ENCODE measurements at regions not wholly inside any gene's neighbourhood (a gene's known extent, or its start where the extent isn't known, plus 50 kb on each side); places are given as distances from the start of the nearest gene placed in this dataset.
"Not testable (repeated sequence)": the region's sequence is repeated elsewhere in the genome, so short reads cannot be mapped to it uniquely, and the experiment has no call there.

DNA sequence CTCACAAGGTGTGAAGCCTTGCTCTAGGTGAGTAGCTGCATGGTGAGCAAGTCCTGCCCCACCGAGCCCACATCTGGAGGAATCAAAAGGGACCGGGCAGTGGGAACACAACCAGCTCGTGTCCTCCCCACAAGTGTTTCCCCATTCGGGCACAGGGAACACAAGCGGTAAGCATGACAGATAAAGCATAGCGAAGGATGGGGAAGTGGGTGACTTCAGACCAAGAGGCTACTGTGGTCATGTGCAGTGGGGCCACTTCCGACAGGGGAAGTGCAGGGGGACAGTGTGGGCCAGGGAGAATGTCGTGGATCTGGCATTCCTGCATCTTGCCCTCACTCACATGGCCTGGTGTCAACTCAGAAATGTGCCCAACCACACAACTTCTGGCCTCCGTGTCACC is 306.2 kb downstream of the FAM72C start:
- H3K27me3 ChIP-seq (ENCODE audit: control insufficient read depth, insufficient read depth, low read length), result peaks cover 14% of the 10 kb centered on the region

DNA sequence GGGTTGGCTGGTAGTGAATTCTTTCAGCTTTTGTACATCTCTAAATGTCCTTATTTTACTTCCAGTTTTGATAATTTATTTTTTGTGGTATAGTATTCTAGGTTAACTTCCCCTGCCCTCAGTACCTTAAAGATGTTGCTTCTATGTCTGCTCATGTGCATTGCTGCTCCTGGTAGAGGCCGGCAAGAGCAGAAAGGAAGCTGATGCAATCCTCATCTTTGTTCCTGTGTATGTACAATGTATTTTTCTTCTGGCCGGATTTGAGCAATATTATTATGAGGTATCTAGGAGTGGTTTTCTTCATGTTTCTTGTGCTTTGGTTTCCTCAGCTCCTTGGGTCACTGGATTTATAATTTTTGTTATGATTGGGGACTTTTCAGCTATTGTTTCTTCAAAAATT is 308.7 kb downstream of the FAM72C start:
- H3K4me1 ChIP-seq (ENCODE audit: control insufficient read depth, insufficient read depth, low read length); DNase-seq; H3K4me1 Mint-ChIP-seq; H3K9me3 ChIP-seq (ENCODE audit: control insufficient read depth, insufficient read depth, low read length); H3K27ac Mint-ChIP-seq; H3K36me3 Mint-ChIP-seq; H3K4me3 Mint-ChIP-seq; intact Hi-C loops (cut with micrococcal nuclease); H3K27ac ChIP-seq (ENCODE audit: low read length); ATAC-seq; H3K9me3 Mint-ChIP-seq; H3K36me3 ChIP-seq (ENCODE audit: control insufficient read depth, insufficient read depth, low read length); H3K4me3 ChIP-seq (ENCODE audit: low read length): not testable (repeated sequence)
- H3K27me3 Mint-ChIP-seq (ENCODE audit: low read depth in 2 of 2), result peaks cover 33 to 64% of the 10 kb centered on the region in 2 donors
- peaks cover 15% of the 10 kb centered on the region for H3K27me3 ChIP-seq (ENCODE audit: control insufficient read depth, insufficient read depth, low read length)
- 39% methylated on average over 2 of the region's 2 CpGs for WGBS (ENCODE audit: insufficient coverage)

More for the DNA sequence above, 306.2 kb downstream of the FAM72C start:
- Mint-ChIP-seq H3K27me3 (ENCODE audit: low read depth in 2 of 2) (peaks cover 35 to 65% of the 10 kb centered on the region in 2 donors), H3K36me3 (peaks cover 13% of the 10 kb centered on the region), H3K4me3 (no peak overlapping the region), H3K9me3 (peaks cover 13% of the 10 kb centered on the region in 2 donors), H3K27ac (no peak overlapping the region), H3K4me1 (no peaks in the 10 kb centered on the region)
- Histone ChIP-seq H3K36me3 (ENCODE audit: control insufficient read depth, insufficient read depth, low read length) (no peaks in the 10 kb centered on the region), H3K4me3 (ENCODE audit: low read length) (no peak overlapping the region), H3K9me3 (ENCODE audit: control insufficient read depth, insufficient read depth, low read length) (no peaks in the 10 kb centered on the region), H3K4me1 (ENCODE audit: control insufficient read depth, insufficient read depth, low read length) (no peaks in the 10 kb centered on the region), H3K27ac (ENCODE audit: low read length) (no peak overlapping the region)
- DNase-seq, result no peak
- intact Hi-C loops (cut with micrococcal nuclease), result no loop called here
- no peak for ATAC-seq
- WGBS (ENCODE audit: insufficient coverage), result 43% methylated on average over 8 of the region's 9 CpGs
- TF ChIP-seq, protein P1, sequence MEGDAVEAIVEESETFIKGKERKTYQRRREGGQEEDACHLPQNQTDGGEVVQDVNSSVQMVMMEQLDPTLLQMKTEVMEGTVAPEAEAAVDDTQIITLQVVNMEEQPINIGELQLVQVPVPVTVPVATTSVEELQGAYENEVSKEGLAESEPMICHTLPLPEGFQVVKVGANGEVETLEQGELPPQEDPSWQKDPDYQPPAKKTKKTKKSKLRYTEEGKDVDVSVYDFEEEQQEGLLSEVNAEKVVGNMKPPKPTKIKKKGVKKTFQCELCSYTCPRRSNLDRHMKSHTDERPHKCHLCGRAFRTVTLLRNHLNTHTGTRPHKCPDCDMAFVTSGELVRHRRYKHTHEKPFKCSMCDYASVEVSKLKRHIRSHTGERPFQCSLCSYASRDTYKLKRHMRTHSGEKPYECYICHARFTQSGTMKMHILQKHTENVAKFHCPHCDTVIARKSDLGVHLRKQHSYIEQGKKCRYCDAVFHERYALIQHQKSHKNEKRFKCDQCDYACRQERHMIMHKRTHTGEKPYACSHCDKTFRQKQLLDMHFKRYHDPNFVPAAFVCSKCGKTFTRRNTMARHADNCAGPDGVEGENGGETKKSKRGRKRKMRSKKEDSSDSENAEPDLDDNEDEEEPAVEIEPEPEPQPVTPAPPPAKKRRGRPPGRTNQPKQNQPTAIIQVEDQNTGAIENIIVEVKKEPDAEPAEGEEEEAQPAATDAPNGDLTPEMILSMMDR (IDR thresholded peaks at IDR 0.05), result no peak

DNA sequence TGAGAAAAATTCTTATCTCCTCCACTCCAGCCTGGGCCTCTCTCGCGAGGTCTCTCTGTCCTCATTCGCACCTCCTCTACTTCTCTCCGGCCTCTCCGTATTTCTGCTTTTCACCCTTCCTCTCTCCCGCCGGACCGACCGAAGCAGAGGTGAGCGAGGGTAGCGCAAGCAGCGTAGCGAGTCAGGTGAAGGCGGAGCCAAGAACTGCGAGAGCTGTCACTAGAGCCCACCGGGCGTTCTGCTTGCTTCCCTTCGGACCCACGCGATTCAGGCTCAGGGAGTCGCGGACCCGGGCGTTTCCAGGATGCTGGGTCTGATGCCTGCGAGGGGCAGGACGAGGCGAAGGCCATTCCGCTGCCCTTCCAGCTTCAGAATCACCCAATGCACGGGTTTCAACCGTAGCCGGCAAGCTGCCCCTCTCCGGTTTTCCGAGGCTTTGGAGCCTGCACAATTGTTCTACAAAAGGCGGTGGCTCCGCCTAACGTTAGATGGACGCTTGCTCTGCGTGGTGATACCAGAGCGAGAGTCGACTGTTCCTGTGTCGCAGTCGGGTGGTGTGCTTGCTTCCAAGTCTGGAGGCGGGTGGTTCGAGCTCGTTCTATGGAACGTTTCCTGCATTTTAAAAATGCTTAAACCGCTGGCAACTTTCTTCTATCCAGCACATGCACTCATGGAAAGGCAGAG is 310.2 kb downstream of the FAM72C start:
- H3K4me1 Mint-ChIP-seq, result no peaks in the 10 kb centered on the region
- H3K4me1 ChIP-seq (ENCODE audit: control insufficient read depth, insufficient read depth, low read length), result no peaks in the 10 kb centered on the region
- H3K27ac ChIP-seq (ENCODE audit: low read length), result no peak overlapping the region
- DNase-seq (no peak), ATAC-seq (no peak)
- H3K4me3 Mint-ChIP-seq, result no peak overlapping the region
- intact Hi-C loops (cut with micrococcal nuclease), result no loop called here
- peaks cover 10% of the 10 kb centered on the region for H3K27me3 ChIP-seq (ENCODE audit: control insufficient read depth, insufficient read depth, low read length)
- H3K9me3 ChIP-seq (ENCODE audit: control insufficient read depth, insufficient read depth, low read length), result no peaks in the 10 kb centered on the region
- WGBS (ENCODE audit: insufficient coverage), result 8% methylated on average over 47 of the region's 47 CpGs
- H3K27me3 Mint-ChIP-seq (ENCODE audit: low read depth in 2 of 2), result peaks cover 31 to 60% of the 10 kb centered on the region in 2 donors
- no peak overlapping the region for H3K4me3 ChIP-seq (ENCODE audit: low read length)
- no peak overlapping the region for H3K27ac Mint-ChIP-seq
- TF ChIP-seq, protein P1 (IDR thresholded peaks at IDR 0.05), result no peak
- peaks cover 4 to 5% of the 10 kb centered on the region in 2 donors for H3K9me3 Mint-ChIP-seq
- H3K36me3 Mint-ChIP-seq, result no peaks in the 10 kb centered on the region
- no peaks in the 10 kb centered on the region for H3K36me3 ChIP-seq (ENCODE audit: control insufficient read depth, insufficient read depth, low read length)

DNA sequence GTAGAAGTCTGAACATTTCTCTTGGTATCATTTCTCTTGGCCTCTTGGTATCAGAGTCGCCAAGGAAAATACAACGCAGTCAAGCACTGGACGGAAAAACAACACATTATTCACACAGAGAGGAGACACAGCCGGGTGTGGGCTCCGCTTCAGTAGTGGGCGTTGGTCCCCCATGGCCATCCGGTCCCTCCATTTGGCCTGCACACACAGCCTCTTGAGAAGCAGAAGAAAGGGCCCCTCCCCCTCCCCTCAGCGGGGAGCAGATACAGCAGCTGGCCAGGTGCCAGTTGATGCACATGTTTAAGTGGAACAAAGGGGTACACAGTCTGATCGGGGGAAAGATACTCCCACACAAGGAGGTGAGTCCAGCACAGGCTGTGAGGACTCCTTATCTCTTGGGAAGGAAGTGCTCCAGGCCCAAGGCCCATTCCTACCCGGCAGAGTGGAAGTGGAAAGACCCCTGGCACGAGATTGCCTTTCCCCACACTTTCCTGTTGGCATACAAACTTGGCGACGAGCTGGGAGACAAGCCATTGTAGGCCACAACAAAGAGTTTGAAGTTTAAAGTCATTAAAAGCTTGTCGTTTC is 311.3 kb downstream of the FAM72C start:
- H3K27ac ChIP-seq (ENCODE audit: low read length), result no peak overlapping the region
- H3K27me3 ChIP-seq (ENCODE audit: control insufficient read depth, insufficient read depth, low read length), result peaks cover 9% of the 10 kb centered on the region
- no peaks in the 10 kb centered on the region for H3K4me1 ChIP-seq (ENCODE audit: control insufficient read depth, insufficient read depth, low read length)
- no peak overlapping the region for H3K4me3 ChIP-seq (ENCODE audit: low read length)
- DNase-seq (no peak), ATAC-seq (no peak)
- peaks cover 7 to 10% of the 10 kb centered on the region in 2 donors for H3K9me3 Mint-ChIP-seq
- 15% methylated on average over 14 of the region's 14 CpGs for WGBS (ENCODE audit: insufficient coverage)
- H3K4me3 Mint-ChIP-seq, result no peak overlapping the region
- H3K4me1 Mint-ChIP-seq, result no peaks in the 10 kb centered on the region
- TF ChIP-seq, protein P1 (IDR thresholded peaks at IDR 0.05), result no peak
- H3K27me3 Mint-ChIP-seq (ENCODE audit: low read depth in 2 of 2), result peaks cover 37 to 63% of the 10 kb centered on the region in 2 donors
- no peak overlapping the region for H3K27ac Mint-ChIP-seq
- H3K36me3 ChIP-seq (ENCODE audit: control insufficient read depth, insufficient read depth, low read length), result no peaks in the 10 kb centered on the region
- intact Hi-C loops (cut with micrococcal nuclease), result no loop called here
- H3K9me3 ChIP-seq (ENCODE audit: control insufficient read depth, insufficient read depth, low read length), result no peaks in the 10 kb centered on the region
- peaks cover 6% of the 10 kb centered on the region for H3K36me3 Mint-ChIP-seq

All from natural killer cell (primary cell).